ENCODE measurements at regions not wholly inside any gene's neighbourhood (a gene's known extent, or its start where the extent isn't known, plus 50 kb on each side); places are given as distances from the start of the nearest gene placed in this dataset.

GRCh38 chr3:153392363-153392762, 230.3 kb downstream of the RAP2B start:
- TF ChIP-seq CTCF (IDR thresholded peaks at IDR 0.05) (no peak), POLR2AphosphoS5 (IDR thresholded peaks at IDR 0.05) (no peak), POLR2A (IDR thresholded peaks at IDR 0.05) (no peak)
